Anterior cingulate cortex (tissue), 58 donors: ENCODE measurements at regions not wholly inside any gene's neighbourhood (a gene's known extent, or its start where the extent isn't known, plus 50 kb on each side); places are given as distances from the start of the nearest gene placed in this dataset.

Experiments
- DNase-seq, 58 donors: peaks; one replicate each; lab custom pipeline; 2025; lab: John Stamatoyannopoulos, UW

GRCh38 chr16:85162478-85163277, 50.4 kb upstream of the CIBAR2 start:
- no peak for DNase-seq

DNA sequence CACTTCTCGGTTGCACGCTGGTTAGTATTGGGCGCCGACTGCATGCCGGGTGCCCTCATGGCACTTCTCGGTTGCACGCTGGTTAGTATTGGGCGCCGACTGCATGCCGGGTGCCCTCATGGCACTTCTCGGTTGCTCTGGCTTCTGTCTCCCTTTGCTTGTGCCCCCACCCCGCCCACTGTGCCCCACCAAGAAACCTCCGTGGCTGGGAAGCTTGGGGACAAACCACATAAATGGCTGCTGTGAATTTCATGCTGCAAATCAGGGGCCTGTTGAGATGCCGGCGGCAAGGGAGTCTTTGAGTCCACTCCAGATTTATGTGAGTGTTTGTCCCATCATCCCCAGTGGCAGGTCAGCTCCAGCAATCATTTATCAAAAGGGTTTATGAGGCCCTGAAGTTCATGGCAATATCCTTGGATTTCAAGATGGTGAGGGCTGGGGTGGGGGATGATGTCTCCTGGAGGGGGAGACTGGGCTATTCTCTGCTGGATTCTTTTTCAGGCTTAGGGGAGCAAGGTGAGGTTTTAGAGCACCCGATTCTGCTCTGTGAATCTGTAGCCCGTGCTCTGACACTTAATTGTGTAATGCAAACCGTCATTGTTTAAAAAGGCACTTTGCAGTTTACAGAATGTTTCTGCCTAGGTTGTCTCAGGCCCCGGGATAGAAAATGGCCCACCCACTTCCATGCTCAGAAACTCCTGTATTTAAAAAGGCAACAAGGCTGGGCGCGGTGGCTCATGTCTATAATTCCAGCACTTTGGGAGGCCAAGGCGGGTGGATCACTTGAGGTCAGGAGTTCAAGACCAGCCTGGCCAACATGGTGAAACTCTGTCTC, 51.2 kb upstream of the CIBAR2 start:
- no peak for DNase-seq

DNA sequence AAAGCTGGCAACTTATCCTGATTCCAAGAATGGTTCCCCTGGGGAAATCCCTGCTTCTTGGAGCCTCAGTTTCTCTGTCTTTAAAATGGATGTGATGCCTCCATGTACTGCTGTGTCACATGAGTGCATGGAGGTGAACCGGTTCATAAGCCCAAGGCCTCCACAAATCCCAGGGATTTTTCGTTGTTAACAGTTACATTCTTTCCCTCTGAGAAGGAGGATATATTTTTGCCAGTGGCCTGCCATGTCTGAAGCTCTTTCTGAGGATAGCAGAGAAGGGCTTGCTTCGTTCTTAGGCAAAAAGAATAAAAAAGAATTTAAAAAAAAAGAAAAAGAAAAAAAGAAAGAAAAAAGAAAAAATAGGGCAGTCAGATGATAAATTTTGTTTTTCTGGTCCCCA, 52.2 kb upstream of the CIBAR2 start:
- no peak for DNase-seq

DNA sequence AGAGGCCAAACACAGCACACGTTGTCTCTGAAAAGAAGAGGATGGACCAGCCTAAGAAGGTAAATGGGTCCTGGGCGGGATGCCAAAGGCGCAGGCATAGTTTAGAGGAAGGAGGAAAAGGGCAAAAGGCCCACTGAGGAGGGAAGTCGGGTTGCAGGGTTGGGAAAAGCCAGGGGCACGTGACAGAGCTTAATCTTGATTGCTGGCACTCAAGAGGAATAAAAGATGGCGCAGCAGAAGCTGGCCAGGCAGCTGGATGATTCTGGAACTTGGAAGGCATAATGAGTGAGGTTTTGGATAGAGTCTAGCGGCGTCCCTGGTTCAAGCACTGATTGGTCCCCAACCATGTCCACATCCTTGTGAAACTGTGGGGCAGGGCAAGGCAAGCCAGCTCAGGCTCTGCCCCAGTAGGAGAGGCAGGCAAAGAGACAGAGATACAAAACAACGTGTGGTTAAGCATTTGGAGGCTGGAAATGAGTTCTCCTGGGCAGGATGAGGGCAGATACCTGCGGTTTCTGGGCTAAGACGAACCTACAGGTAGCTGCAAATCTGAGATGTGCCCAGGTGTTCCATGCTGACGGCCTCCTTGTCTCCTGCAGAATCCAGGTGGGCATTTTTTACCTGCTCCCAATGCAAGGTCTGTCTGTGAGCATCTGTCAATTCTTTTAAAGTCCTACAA, 52.7 kb upstream of the CIBAR2 start:
- no peak for DNase-seq

DNA sequence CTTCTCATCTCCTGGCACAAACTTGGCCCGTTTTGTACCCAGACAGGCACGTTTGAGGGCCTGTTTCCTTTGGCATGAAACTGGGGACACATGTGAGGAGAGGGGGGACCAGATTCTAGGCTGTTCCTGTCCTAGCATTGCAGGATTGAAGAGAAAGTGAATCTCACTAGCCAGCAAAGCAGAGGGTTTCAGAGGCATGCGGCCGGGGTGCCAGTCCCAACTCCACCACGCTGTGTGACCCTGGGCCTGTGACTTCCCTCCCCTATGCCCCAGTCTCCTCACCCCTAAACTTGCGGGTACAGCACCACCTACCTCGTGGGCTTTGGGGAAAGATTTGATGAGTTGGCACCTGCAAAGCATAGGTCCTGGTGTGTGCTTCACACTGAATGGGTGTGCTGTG, 53.5 kb upstream of the CIBAR2 start:
- no peak for DNase-seq

- DNase-seq: no peak
These were observed 54.0 kb upstream of the CIBAR2 start for GRCh38 chr16:85166281-85166680.

DNA sequence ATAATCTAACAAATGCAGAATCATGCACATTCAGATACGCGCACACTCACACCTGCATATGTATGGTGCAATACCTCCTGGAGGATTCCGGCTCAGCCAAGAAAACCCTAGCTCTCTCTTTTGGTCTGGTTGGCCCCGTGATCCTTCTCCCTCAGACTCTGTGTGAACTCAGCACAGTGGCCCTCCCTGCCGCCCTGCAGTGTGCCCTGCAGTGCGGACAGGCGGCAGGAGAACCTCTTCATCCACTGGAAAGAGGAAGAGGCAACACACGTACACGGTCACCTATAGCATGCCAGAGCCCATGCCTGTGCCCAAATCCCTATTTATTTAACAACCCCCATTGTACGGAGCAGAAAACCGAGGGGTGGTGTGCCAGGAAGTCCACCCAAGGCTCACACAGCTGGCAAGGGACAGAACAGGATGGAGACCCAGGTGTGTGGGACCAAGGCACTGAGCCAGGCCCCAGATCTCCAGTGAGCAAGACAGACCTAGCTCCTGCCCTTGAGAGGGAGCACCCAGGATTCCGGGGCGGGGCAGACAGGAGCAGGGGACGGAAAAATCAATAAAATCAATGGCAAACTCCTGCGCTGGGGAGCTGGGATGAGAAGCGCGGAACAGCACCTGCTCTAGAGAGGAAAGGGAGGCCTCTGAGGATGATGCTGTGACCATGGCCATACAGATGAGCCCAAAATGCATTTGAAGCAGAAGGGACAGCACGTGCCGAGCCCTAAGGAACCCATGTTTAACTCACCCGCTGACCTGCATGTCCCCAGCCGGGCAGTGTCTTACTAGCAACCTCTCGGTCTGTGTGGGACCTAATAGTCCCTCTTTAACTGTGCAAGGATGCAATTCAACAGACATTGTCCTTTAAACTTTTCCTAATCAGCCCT, 54.7 kb upstream of the CIBAR2 start:
- DNase-seq: no peak

- DNase-seq: no peak
These were observed 55.6 kb upstream of the CIBAR2 start for GRCh38 chr16:85167589-85168537.

DNA sequence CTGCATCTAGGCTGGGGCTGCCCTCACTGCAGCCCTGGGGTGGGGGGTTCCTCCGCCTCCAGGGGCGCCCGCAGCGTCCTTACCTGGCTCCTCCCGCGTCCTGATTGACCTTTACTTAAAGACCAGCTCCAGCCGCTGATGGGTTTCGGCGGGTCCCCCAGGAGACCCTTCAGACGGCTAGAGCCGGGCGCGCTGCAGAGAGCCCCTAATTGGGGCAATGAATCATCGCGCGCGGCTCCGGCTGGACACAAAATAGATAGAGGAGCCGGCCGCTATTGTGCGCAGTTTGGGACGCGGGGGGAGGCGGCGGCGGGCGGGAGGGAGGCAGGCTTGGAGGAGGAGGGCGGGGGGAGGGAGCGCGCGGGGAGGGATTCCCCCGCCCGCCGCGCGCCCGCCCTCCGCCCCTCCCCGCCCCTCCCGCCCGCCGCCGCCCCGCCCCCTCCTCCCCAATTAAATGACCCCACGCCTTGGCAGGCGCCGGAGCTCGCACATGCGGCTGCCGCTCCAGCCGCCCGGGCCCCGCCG, 56.5 kb upstream of the CIBAR2 start:
- DNase-seq: peak in 12 of 58 donors; percentile 14 to 57 (median 24)

GRCh38 chr16:85169333-85170065, 57.2 kb upstream of the CIBAR2 start:
- DNase-seq: no peak

DNA sequence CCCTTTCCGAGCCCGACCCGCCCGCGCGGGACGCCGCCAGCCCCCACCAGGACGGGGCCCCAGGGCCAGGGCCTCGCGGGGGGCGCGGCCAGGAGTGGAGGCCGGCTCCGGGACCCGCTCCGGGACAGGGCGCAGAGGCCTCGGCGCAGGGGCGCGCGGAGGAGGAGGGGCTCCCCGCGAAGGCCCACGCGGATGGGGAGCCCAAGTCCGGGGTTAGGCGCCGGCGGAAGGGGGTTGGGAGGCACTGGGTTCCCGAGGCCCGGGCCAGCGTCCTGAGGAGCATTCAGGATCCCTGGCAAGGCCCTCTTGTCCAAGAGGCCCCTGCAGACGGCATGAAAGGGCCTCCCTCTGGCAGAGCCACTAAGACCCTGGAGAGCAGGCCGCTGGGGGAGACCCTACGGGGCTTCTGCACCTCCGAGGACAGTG, 57.8 kb upstream of the CIBAR2 start:
- DNase-seq: no peak

DNA sequence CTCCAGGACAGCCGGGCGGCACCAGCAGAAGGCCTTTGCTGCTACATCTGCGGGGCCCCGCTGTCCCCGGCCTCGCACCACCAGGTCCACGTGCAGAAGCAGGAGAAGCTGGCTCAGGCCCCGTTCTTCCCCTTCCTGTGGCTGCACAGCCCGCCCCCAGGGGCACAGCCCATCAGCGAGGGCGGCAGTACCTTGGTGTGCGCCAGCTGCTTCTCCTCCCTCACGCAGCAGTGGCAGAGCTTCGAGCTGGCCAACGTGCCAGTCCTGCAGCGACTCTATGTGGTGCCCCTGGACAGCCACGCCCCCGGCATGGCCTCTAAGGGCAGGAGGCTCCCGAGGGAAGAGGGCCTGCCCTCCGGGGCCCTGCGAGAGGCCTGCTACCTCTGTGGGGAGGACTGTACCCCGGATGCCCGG, 58.3 kb upstream of the CIBAR2 start:
- no peak for DNase-seq

- DNase-seq: no peak
These were observed 58.9 kb upstream of the CIBAR2 start for GRCh38 chr16:85171004-85171758.

DNA sequence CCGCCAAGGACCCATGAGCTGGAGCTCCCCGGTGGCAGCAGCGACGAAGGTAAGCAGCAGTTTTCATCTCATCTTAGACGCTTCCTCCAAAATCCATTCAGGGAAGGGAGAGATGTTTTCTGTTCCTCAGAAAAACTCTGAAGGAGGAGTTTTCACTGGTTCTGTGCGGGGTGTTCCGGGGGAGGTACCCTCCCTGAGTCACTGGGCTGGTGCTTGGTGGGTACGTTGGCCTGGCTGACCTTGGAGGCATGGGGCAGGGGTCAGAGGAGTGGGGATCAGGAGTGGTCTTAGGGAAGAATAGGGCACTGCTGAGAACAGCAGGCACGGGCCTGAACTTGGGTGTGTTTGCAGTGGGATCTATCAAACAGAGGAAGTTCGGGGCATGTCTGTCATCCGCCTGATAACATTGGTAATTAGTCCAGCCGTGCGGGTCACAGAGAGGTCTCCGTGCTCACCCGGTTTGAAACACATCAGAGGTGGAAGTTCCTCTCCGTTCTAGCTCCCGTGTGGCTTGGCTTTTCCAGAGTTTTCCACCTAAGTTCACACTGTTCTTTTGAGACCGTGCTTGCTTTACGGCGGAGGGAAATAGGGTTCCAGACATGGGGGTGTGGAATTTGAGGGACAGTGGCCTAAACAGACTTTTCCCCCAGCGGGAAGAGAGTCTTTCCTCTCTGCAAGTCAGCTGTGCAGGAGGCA, 59.6 kb upstream of the CIBAR2 start:
- DNase-seq: no peak

DNA sequence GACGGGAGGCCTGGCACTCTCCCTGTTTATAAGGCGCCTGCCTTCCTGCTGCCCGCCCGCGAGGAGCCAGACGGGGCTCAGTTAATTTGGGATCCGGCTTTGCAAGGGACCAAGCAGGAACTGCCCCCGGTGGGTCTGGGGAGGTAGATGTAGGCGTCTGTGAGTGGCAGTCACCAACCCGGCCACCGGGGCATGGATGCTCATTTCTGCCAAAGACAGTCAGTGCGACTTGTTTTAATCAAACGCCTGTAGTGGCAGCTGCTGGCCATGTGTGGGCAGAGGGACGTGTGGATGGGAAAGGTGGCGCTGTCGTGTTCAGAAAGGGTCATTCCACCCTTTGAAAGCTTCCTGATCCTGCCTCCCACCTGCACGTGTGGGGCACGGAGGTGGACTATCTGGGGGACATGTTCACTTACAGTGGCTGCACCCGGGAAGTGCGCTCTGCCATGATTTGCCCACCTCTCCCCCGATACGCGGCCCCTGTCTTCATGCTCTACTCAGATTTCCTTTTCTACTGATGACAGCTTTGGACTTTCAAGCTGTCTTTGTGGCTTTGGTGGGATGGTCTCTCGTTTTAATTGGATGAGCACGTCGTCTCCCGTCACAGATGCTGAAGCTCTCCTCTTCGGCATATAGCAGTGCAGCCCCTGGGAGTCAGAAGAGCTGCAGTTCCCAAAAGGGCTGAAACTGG, 60.3 kb upstream of the CIBAR2 start:
- DNase-seq: peak in 11 of 58 donors; percentile 11 to 48 (median 18)
